A673 (cell line): ENCODE measurements at regions not wholly inside any gene's neighbourhood (a gene's known extent, or its start where the extent isn't known, plus 50 kb on each side); places are given as distances from the start of the nearest gene placed in this dataset.

Experiments used
- BruUV-seq: library from RNA; stranded (reverse); fragments of 400-500 nt; replicated peaks from 2 replicates; lab custom pipeline; 2021; lab: Mats Ljungman, UMichigan
- CTCF ChIA-PET: fragments of 300-600 bp; sonication (Branson Sonifier 250); formaldehyde crosslinking; loops from one replicate; lab custom pipeline; 2022; ENCODE audit warnings: antibody characterized with exemption; lab: Charles Lee
- POLR2A ChIA-PET: fragments of 300-600 bp; sonication (Branson Sonifier 250); formaldehyde crosslinking; loops from one replicate; lab custom pipeline; 2022; ENCODE audit warnings: antibody characterized with exemption; ENCODE audit not compliant: low non-redundant PET; lab: Charles Lee
- DNase-seq: peaks from one replicate; pipeline ENCODE4 v3.0.0-alpha.2; 2015; ENCODE audit warnings: low spot score
- H3K27ac ChIP-seq: fragments of 200-600 bp; sonication (generic); 2 replicates; pipeline ENCODE4 v1.5.1; 2016; ENCODE audit warnings: mixed run types, low read depth, mild to moderate bottlenecking, mixed read lengths, antibody characterized with exemption, low read length; ENCODE audit not compliant: poor library complexity, severe bottlenecking
- H3K27me3 ChIP-seq: fragments of 200-600 bp; sonication (generic); replicated peaks from 2 replicates; pipeline ENCODE4 v1.6.1; 2017; ENCODE audit warnings: mixed run types, low read depth, mild to moderate bottlenecking, mixed read lengths, antibody characterized with exemption, low read length; ENCODE audit not compliant: insufficient read depth, poor library complexity
- H3K36me3 ChIP-seq: fragments of 200-600 bp; sonication (generic); 2 replicates; pipeline ENCODE4 v1.6.1; 2016; ENCODE audit warnings: mixed run types, mild to moderate bottlenecking, mixed read lengths, antibody characterized with exemption, low read length; ENCODE audit not compliant: insufficient read depth, poor library complexity, severe bottlenecking
- H3K4me1 ChIP-seq: fragments of 200-600 bp; sonication (generic); 2 replicates; pipeline ENCODE4 v1.6.1; 2017; ENCODE audit warnings: mixed run types, mild to moderate bottlenecking, mixed read lengths, antibody characterized with exemption, low read length; ENCODE audit not compliant: insufficient read depth, poor library complexity, severe bottlenecking
- H3K4me3 ChIP-seq: fragments of 200-600 bp; sonication (generic); 2 replicates; pipeline ENCODE4 v1.5.1; 2016; ENCODE audit warnings: low read depth, mixed run types, mild to moderate bottlenecking, mixed read lengths, low read length; ENCODE audit not compliant: poor library complexity, severe bottlenecking
- H3K9me3 ChIP-seq: fragments of 200-600 bp; sonication (generic); 2 replicates; pipeline ENCODE4 v1.6.1; 2016; ENCODE audit warnings: mixed run types, low read depth, mild to moderate bottlenecking, mixed read lengths, antibody characterized with exemption, low read length; ENCODE audit not compliant: poor library complexity, severe bottlenecking
- EZH2 ChIP-seq: fragments of 200-600 bp; sonication (generic); IDR thresholded peaks from 2 replicates; pipeline ENCODE4 v1.6.1; 2017; ENCODE audit warnings: borderline replicate concordance, low read depth, mild to moderate bottlenecking, mixed read lengths, antibody characterized with exemption, low read length; ENCODE audit not compliant: poor library complexity, severe bottlenecking
- intact Hi-C: fragments of 100-400 bp; cut with micrococcal nuclease; formaldehyde crosslinking; loops from one replicate; pipeline ENCODE4 v1.10.0; 2022; ENCODE audit not compliant: unreplicated experiment
- TF ChIP-seq, protein P1 (sequence below): fragments of 300-800, 200-600 bp; sonication (generic); conservative IDR thresholded peaks from 2 replicates; pipeline ENCODE4 v1.5.1; 2017; ENCODE audit warnings: low read depth, mild to moderate bottlenecking, antibody characterized with exemption, low read length, moderate library complexity, mixed read lengths

- DNase-seq = no peak
These were observed 504.2 kb upstream of the PSMD7 start for GRCh38 chr16:73792199-73793020.

DNA sequence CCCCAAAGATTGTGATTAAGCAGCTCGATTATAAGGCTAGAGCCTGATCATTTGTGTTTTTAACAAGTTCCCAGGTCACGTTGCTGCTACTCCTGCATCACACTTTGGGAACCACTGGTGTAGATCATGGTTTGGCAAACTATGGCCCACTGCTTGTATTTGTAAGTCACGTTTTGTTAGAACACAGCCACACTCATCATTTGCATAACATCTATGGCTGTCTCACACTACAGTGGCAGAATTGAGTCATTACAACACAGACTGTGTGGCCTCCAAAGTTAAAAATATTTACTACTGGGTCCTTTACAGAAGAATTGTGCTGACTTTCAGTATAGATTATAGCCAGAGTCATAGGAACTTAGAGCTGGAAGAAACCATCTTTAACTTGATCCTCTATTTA lies 515.3 kb upstream of the PSMD7 start:
- TF ChIP-seq, protein P1, sequence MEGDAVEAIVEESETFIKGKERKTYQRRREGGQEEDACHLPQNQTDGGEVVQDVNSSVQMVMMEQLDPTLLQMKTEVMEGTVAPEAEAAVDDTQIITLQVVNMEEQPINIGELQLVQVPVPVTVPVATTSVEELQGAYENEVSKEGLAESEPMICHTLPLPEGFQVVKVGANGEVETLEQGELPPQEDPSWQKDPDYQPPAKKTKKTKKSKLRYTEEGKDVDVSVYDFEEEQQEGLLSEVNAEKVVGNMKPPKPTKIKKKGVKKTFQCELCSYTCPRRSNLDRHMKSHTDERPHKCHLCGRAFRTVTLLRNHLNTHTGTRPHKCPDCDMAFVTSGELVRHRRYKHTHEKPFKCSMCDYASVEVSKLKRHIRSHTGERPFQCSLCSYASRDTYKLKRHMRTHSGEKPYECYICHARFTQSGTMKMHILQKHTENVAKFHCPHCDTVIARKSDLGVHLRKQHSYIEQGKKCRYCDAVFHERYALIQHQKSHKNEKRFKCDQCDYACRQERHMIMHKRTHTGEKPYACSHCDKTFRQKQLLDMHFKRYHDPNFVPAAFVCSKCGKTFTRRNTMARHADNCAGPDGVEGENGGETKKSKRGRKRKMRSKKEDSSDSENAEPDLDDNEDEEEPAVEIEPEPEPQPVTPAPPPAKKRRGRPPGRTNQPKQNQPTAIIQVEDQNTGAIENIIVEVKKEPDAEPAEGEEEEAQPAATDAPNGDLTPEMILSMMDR = no peak
- no peak for TF ChIP-seq EZH2
- intact Hi-C loops = no loop called here
- no peak for DNase-seq
- Histone ChIP-seq H3K36me3 (no peaks in the 10 kb centered on the region), H3K4me3 (no peak overlapping the region), H3K4me1 (no peaks in the 10 kb centered on the region), H3K27ac (no peak overlapping the region), H3K9me3 (no peaks in the 10 kb centered on the region), H3K27me3 (peaks cover 4% of the 10 kb centered on the region)
- no TSS peak for BruUV-seq
- ChIA-PET CTCF (no interaction called here), POLR2A (no interaction called here)

More at GRCh38 chr16:73792199-73793020, 504.2 kb upstream of the PSMD7 start:
- no peak overlapping the region for H3K4me3 ChIP-seq
- no TSS peak for BruUV-seq
- no peak for TF ChIP-seq EZH2
- TF ChIP-seq, protein P1 = no peak
- H3K36me3 ChIP-seq = no peaks in the 10 kb centered on the region
- peaks cover 66% of the 10 kb centered on the region for H3K27me3 ChIP-seq
- ChIA-PET POLR2A (no interaction called here), CTCF (no interaction called here)
- no peaks in the 10 kb centered on the region for H3K9me3 ChIP-seq
- no peak overlapping the region for H3K27ac ChIP-seq
- H3K4me1 ChIP-seq = no peaks in the 10 kb centered on the region
- intact Hi-C loops = no loop called here

GRCh38 chr16:73778887-73779286 lies 517.7 kb upstream of the PSMD7 start:
- POLR2A ChIA-PET = no interaction called here
- peaks cover 19% of the 10 kb centered on the region for H3K27me3 ChIP-seq
- no peak overlapping the region for H3K4me3 ChIP-seq
- no peak for DNase-seq
- TF ChIP-seq, protein P1 = no peak
- no peak for TF ChIP-seq EZH2
- H3K36me3 ChIP-seq = no peaks in the 10 kb centered on the region
- intact Hi-C loops = no loop called here
- no peaks in the 10 kb centered on the region for H3K9me3 ChIP-seq
- no peaks in the 10 kb centered on the region for H3K4me1 ChIP-seq
- H3K27ac ChIP-seq = no peak overlapping the region
- CTCF ChIA-PET = interaction anchor here (0.6 kb wide), 1 partner anchor 11 kb away, joined by 4 read pairs; no protein-coding TSS in a partner anchor
- BruUV-seq = no TSS peak
